AG09309 (cell line): ENCODE measurements at regions not wholly inside any gene's neighbourhood (a gene's known extent, or its start where the extent isn't known, plus 50 kb on each side); places are given as distances from the start of the nearest gene placed in this dataset.

ENCODE experiments used
- DNase-seq: peaks from one replicate; pipeline ENCODE4 v3.0.0-alpha.2; 2010; ENCODE audit warnings: low read depth
- H3K4me3 ChIP-seq: 2 replicates; pipeline ENCODE4 v1.5.1; 2011; ENCODE audit warnings: mild to moderate bottlenecking, low read depth, low read length, moderate library complexity; ENCODE audit not compliant: control insufficient read depth
- TF ChIP-seq, protein P1 (sequence below): IDR thresholded peaks from 2 replicates; pipeline ENCODE4 v1.5.1; 2011; ENCODE audit warnings: mild to moderate bottlenecking, low read depth, low read length, inconsistent platforms; ENCODE audit not compliant: insufficient read depth, control insufficient read depth; ENCODE audit errors: missing control alignments

DNA sequence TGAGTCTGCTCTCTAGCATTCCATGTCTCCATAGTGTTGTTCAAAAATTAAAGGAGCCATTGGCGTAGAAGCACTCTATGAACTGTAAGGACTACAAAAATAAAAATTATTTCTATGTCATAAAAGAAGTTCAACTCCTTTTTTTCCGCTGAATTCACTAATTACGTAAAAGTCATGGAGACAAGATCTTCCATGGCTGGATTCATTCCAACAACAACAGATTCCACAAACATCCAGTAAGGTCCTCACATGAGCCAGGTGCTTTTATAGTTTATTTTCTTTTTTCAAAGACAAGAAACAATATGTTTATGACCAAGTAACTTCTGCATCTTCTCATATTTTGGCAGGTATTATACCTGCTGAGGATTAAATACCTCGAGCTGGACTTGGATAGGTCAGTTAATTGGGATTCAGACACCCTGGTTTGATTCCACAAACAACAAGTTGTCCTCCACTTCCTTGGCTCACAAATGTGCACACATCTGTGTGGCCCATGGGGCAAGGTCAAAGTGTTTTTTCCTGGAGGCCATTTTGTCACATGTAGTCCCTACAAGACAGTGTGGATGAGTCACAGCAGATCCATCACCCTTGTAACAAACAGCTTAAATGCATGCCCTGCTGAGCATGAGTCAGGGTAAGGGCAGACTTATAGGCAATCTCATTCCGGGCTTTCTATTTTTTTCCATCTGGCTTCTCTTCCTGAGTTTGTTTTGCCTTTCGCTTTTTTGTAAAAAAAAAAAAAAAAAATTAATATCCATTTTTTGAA lies 475.6 kb downstream of the COG6 start:
- no peak overlapping the region for H3K4me3 ChIP-seq
- DNase-seq, result no peak
- TF ChIP-seq, protein P1, sequence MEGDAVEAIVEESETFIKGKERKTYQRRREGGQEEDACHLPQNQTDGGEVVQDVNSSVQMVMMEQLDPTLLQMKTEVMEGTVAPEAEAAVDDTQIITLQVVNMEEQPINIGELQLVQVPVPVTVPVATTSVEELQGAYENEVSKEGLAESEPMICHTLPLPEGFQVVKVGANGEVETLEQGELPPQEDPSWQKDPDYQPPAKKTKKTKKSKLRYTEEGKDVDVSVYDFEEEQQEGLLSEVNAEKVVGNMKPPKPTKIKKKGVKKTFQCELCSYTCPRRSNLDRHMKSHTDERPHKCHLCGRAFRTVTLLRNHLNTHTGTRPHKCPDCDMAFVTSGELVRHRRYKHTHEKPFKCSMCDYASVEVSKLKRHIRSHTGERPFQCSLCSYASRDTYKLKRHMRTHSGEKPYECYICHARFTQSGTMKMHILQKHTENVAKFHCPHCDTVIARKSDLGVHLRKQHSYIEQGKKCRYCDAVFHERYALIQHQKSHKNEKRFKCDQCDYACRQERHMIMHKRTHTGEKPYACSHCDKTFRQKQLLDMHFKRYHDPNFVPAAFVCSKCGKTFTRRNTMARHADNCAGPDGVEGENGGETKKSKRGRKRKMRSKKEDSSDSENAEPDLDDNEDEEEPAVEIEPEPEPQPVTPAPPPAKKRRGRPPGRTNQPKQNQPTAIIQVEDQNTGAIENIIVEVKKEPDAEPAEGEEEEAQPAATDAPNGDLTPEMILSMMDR, result no peak

DNA sequence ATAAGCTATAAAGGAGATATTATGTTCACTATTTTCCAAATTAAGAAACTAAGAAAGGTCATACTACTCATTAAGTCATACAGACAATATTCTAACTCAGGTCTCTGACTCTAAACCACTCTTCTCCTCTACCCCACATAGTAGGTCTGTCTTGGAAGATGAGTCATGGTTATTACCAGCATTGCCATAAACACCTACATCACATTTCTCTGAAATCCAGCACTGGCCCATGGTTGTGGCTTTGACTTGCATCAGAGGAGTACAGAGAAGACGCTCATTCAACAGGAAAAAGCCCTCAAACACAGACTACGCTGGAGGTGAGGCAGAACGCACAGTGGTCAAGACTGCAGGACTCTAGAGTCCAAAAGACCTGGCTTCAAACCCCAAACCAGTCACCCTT lies 476.8 kb downstream of the COG6 start:
- no peak overlapping the region for H3K4me3 ChIP-seq
- TF ChIP-seq, protein P1, result no peak
- no peak for DNase-seq

DNA sequence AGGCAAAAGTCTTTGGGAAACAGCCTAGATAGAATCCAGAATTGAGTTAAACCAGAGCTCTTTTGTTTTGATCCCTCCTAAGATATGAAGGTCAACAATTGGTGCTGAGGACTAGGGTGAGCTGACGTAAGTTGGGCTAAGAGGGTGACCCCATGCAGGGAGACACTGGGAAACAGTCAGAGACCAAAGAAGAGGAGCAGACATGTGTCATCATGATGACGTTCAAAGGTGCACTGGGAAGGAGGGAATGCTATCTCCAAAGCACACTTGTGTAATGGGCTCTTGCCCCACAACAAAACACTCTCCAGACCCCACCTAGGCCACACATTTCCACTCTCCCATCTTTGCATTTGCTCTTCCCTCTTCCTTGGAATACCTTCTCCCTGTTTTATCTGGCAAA lies 481.4 kb downstream of the COG6 start:
- DNase-seq, result no peak
- TF ChIP-seq, protein P1, result no peak
- H3K4me3 ChIP-seq, result no peak overlapping the region

DNA sequence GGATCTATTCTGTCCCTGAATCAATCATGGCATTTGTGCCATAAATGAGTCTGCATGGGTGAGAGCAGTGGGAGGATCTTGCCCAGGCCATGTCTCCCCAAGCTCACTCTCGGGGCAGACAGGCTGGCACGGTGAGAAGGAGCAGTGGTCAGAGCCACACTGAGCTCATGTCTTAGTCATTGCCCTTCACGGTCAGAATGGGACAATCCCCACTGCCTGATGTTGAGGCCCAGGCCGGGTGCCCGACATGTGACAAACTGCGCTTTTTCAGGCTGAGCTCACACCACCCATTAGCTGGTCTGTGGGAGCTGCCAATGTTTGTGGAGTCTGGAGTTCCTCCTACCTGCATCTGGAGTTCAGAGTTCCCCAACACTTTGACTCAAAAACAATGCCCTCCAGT lies 481.9 kb downstream of the COG6 start:
- TF ChIP-seq, protein P1, result no peak
- no peak overlapping the region for H3K4me3 ChIP-seq
- DNase-seq, result no peak

DNA sequence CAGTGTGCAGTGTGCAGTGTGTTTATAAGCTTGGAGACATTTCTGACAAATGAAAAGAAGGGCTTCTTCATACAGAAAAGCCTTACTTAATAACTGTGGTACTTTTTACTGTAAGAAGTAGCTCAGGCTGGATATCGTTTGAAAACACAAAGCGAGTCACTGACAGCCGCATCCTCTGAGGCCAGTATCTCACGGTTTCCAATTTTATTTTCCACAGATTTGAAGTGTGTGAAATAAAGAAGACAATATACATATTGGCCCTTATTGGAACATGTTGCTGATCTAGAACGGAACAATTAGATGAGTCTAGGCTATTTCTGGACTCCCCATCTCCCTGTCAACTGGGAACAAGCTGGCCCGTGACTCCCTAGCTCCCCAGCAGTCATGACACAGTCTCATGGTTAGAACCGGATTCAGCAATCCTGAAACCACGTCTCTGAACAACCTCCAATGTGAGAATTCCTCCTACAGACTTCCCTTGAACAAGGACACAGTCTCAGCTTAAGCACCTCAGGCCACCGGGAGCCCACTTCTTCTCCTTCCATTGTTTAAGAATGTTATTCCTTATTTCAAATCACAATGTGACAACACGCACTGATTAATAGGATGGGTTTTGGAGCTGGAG lies 484.5 kb downstream of the COG6 start:
- no peak overlapping the region for H3K4me3 ChIP-seq
- TF ChIP-seq, protein P1, result no peak
- no peak for DNase-seq

DNA sequence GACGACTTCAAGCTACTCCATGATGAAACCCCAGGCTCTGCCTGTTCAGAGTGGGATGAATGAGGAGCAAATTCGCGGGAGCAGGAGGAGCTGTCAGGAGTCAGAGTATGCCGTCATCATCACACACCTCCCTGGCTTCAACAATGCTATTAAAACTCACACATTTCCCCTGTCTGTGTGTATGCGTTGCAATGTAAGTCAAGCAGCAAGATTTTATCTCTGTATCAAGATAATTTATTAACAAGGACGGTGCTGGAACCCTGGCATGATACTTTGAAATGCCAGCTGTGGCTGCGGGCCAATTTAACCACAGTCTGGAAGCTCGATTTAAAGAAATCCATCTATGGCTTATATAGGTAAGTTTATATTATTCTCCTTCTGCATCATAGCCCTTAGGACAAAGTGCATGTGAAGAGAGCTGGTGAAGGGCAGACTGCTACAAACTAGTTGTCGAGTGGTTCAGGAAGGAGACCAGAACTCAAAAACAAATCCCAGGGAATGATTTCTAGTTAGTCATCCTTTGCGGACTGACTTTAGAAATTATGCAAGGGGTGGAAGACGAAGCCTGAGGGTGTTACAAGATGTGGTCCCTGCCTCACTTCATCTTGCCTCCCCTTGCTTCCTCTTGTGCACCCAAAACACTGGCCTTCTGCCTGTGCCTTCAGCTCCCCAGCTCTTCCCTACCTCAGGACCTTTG lies 486.5 kb downstream of the COG6 start:
- no peak overlapping the region for H3K4me3 ChIP-seq
- DNase-seq, result no peak
- TF ChIP-seq, protein P1, result no peak
